GM21515 (cell line): ENCODE measurements at regions not wholly inside any gene's neighbourhood (a gene's known extent, or its start where the extent isn't known, plus 50 kb on each side); places are given as distances from the start of the nearest gene placed in this dataset.
"Not testable (repeated sequence)": the region's sequence is repeated elsewhere in the genome, so short reads cannot be mapped to it uniquely, and the experiment has no call there.

Source experiments
- ATAC-seq: cut with Tn5 transposase; IDR thresholded peaks from one replicate; pipeline ENCODE4 v1.9.1; 2021; ENCODE audit not compliant: unreplicated experiment

GRCh38 chr2:176832086-176832485, 380.5 kb upstream of the HNRNPA3 start:
- ATAC-seq: no peak

GRCh38 chr2:176833671-176834070, 378.9 kb upstream of the HNRNPA3 start:
- no peak for ATAC-seq

GRCh38 chr2:176834226-176834625, 378.4 kb upstream of the HNRNPA3 start:
- no peak for ATAC-seq

- no peak for ATAC-seq
These were observed 369.4 kb upstream of the HNRNPA3 start for GRCh38 chr2:176843208-176843607.

GRCh38 chr2:176844461-176844860, 368.1 kb upstream of the HNRNPA3 start:
- no peak for ATAC-seq

- ATAC-seq: no peak
These were observed 366.9 kb upstream of the HNRNPA3 start for GRCh38 chr2:176845718-176846117.

GRCh38 chr2:176847575-176847974, 365.0 kb upstream of the HNRNPA3 start:
- ATAC-seq: no peak

- ATAC-seq: no peak
These were observed 363.8 kb upstream of the HNRNPA3 start for GRCh38 chr2:176848844-176849243.

GRCh38 chr2:176851200-176851888, 361.2 kb upstream of the HNRNPA3 start:
- ATAC-seq: no peak

GRCh38 chr2:176851889-176852483, 360.6 kb upstream of the HNRNPA3 start:
- no peak for ATAC-seq

- ATAC-seq: no peak
These were observed 359.9 kb upstream of the HNRNPA3 start for GRCh38 chr2:176852667-176853066.

GRCh38 chr2:176854062-176854461, 358.5 kb upstream of the HNRNPA3 start:
- no peak for ATAC-seq

GRCh38 chr2:176854878-176855277, 357.7 kb upstream of the HNRNPA3 start:
- no peak for ATAC-seq

- no peak for ATAC-seq
These were observed 355.9 kb upstream of the HNRNPA3 start for GRCh38 chr2:176856683-176857082.

GRCh38 chr2:176865336-176865735, 347.3 kb upstream of the HNRNPA3 start:
- no peak for ATAC-seq

- ATAC-seq: no peak
These were observed 340.2 kb upstream of the HNRNPA3 start for GRCh38 chr2:176872406-176872805.

GRCh38 chr2:176873403-176873802, 339.2 kb upstream of the HNRNPA3 start:
- ATAC-seq: no peak

- no peak for ATAC-seq
These were observed 336.0 kb upstream of the HNRNPA3 start for GRCh38 chr2:176876493-176877103.

- no peak for ATAC-seq
These were observed 333.1 kb upstream of the HNRNPA3 start for GRCh38 chr2:176879426-176879995.

GRCh38 chr2:176882045-176882444, 330.5 kb upstream of the HNRNPA3 start:
- ATAC-seq: not testable (repeated sequence)

GRCh38 chr2:176885001-176885643, 327.5 kb upstream of the HNRNPA3 start:
- no peak for ATAC-seq

GRCh38 chr2:176885661-176886060, 326.9 kb upstream of the HNRNPA3 start:
- ATAC-seq: no peak
